Prostate gland (tissue), 2 donors: ENCODE measurements at regions not wholly inside any gene's neighbourhood (a gene's known extent, or its start where the extent isn't known, plus 50 kb on each side); places are given as distances from the start of the nearest gene placed in this dataset.

Source experiments
- DNase-seq: peaks from one replicate; pipeline ENCODE4 v3.0.0-alpha.2; 2019; ENCODE audit warnings: low spot score
- H3K27ac ChIP-seq, 2 donors: fragments of 200-600 bp; sonication (generic); 2 replicates each; pipeline ENCODE4 v1.5.1; 2017 to 2019
- H3K27me3 ChIP-seq: fragments of 200-600 bp; sonication (generic); replicated peaks from 2 replicates; pipeline ENCODE4 v1.5.1; 2019; ENCODE audit not compliant: insufficient read depth
- H3K36me3 ChIP-seq, 2 donors: fragments of 200-600 bp; sonication (generic); 1 replicate in 1 of 2; 2 replicates in 1 of 2; pipeline versions ENCODE4 v1.5.1 to v1.8.1; 2017 to 2019
- H3K4me1 ChIP-seq: fragments of 200-600 bp; sonication (generic); replicated peaks from 2 replicates; pipeline ENCODE4 v1.5.1; 2019
- H3K4me3 ChIP-seq, 2 donors: fragments of 200-600 bp; sonication (generic); 2 replicates each; pipeline ENCODE4 v1.5.1; 2017 to 2019
- H3K9me3 ChIP-seq: fragments of 200-600 bp; sonication (generic); 2 replicates; pipeline ENCODE4 v1.5.1; 2017
- CTCF ChIP-seq, 4 experiments: fragments of 200-600 bp in 2 of 4; fragments of 450-650 bp in 2 of 4; sonication (generic) in 2 of 4; IDR thresholded peaks; 1 replicate in 3 of 4; 2 replicates in 1 of 4; pipeline ENCODE4 v1.5.1; 2016 to 2019; ENCODE audit warnings: antibody characterized with exemption in 4 of 4, mild to moderate bottlenecking in 2 of 4, moderate library complexity in 2 of 4
- POLR2A ChIP-seq: fragments of 450-650 bp; IDR thresholded peaks from one replicate; pipeline ENCODE4 v1.6.1; 2016; ENCODE audit warnings: antibody characterized with exemption, mild to moderate bottlenecking
- POLR2AphosphoS5 ChIP-seq: sonication (generic); formaldehyde crosslinking; IDR thresholded peaks from one replicate; pipeline ENCODE4 v1.6.1; 2017; ENCODE audit warnings: antibody characterized with exemption
- WGBS: methylation state at CpG from one replicate; pipeline ENCODE4 v1.1.5; 2018; 5-methylcytosine and 5-hydroxymethylcytosine counted together
- intact Hi-C: fragments of 100-400 bp; cut with DNase I; formaldehyde crosslinking; loops from one replicate; pipeline ENCODE4 v1.14.2; 2022

DNA sequence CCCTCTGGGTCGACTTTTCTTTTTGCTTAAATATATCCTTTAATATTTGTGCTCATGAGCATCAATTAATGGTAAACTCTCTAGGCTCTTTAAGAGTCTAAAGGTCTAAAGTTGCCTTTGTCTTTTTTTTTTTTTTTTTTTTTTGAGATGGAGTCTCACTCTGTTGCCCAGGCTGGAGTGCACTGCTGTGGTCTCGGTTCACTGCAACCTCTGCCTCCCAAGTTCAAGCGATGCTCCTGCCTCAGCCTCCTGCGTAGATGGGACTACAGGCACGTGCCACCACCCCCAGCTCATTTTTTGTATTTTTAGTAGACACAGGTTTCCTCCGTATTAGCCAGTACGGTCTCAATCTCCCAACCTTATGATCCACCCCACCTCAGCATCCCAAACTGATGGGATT is 122.0 kb upstream of the TMEM170B start:
- Histone ChIP-seq H3K36me3 (no peaks in the 10 kb centered on the region), H3K4me3 (no peak overlapping the region), H3K27ac (no peak overlapping the region), H3K4me1 (no peaks in the 10 kb centered on the region), H3K9me3 (no peaks in the 10 kb centered on the region), H3K27me3 (no peaks in the 10 kb centered on the region)
- no peak for DNase-seq
- TF ChIP-seq POLR2AphosphoS5: no peak
- no peak for TF ChIP-seq POLR2A
- no peak for TF ChIP-seq CTCF (IDR thresholded peaks at IDR 0.05)
- 94% methylated on average over 7 of the region's 7 CpGs for WGBS
- intact Hi-C loops: no loop called here

DNA sequence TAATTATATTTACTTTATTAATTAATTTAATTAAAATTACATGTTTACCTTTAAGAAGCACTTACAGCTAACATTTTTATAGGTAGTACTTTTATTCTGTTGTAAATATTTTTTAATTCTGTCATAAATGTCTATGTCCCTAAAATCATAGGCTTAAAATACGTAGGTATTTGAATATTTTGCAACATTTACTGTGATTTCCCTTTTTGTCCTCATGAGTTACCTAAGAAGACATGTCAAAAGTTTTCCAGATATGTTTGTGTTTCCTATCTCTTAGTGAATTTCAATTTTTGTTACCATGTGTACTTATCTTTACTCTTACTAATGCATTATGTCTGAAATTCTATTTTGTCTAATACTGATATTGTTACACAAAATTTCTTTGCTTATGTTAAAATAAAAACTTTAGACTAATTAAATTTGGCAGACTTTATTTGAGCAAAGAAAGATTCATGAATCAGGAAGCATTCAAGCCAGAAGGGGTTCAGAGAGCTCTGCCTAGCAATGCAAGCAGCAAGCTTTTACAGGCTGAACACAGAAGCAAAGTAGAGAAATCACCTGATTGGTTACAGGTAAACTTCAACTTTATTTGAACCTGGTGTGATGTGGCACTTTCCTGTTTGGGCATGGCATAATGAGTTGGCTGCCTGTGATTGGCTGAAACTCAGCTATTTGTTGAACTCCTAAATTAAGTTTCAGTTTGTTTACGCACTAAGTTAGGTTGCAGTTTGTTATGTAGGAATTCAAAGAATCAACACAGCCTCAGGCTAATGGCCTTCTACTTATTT is 123.2 kb upstream of the TMEM170B start:
- Histone ChIP-seq H3K9me3 (no peaks in the 10 kb centered on the region), H3K27me3 (no peaks in the 10 kb centered on the region), H3K27ac (no peak overlapping the region), H3K36me3 (no peaks in the 10 kb centered on the region), H3K4me1 (no peaks in the 10 kb centered on the region), H3K4me3 (no peak overlapping the region)
- 89% methylated on average over 2 of the region's 2 CpGs for WGBS
- intact Hi-C loops: no loop called here
- peak; percentile 43 for DNase-seq
- TF ChIP-seq POLR2A (peak; percentile 18), POLR2AphosphoS5 (peak; percentile 57), CTCF (IDR thresholded peaks at IDR 0.05) (no peak)

GRCh38 chr6:11413728-11414127 is 123.8 kb upstream of the TMEM170B start:
- no peaks in the 10 kb centered on the region for H3K27me3 ChIP-seq
- DNase-seq: no peak
- H3K9me3 ChIP-seq: no peaks in the 10 kb centered on the region
- no peaks in the 10 kb centered on the region for H3K4me1 ChIP-seq
- no peak for TF ChIP-seq POLR2AphosphoS5
- no peak for TF ChIP-seq POLR2A
- TF ChIP-seq CTCF (IDR thresholded peaks at IDR 0.05): no peak
- no peaks in the 10 kb centered on the region for H3K36me3 ChIP-seq
- 75% methylated on average over 2 of the region's 2 CpGs for WGBS
- intact Hi-C loops: no loop called here
- no peak overlapping the region for H3K27ac ChIP-seq
- no peak overlapping the region for H3K4me3 ChIP-seq

GRCh38 chr6:11413117-11413687 is 124.3 kb upstream of the TMEM170B start:
- intact Hi-C loops: no loop called here
- TF ChIP-seq POLR2A (no peak), CTCF (IDR thresholded peaks at IDR 0.05) (no peak), POLR2AphosphoS5 (no peak)
- H3K4me3 ChIP-seq: no peak overlapping the region
- no peaks in the 10 kb centered on the region for H3K27me3 ChIP-seq
- no peaks in the 10 kb centered on the region for H3K9me3 ChIP-seq
- H3K4me1 ChIP-seq: no peaks in the 10 kb centered on the region
- 94% methylated on average over 6 of the region's 6 CpGs for WGBS
- no peaks in the 10 kb centered on the region for H3K36me3 ChIP-seq
- no peak for DNase-seq
- H3K27ac ChIP-seq: no peak overlapping the region

DNA sequence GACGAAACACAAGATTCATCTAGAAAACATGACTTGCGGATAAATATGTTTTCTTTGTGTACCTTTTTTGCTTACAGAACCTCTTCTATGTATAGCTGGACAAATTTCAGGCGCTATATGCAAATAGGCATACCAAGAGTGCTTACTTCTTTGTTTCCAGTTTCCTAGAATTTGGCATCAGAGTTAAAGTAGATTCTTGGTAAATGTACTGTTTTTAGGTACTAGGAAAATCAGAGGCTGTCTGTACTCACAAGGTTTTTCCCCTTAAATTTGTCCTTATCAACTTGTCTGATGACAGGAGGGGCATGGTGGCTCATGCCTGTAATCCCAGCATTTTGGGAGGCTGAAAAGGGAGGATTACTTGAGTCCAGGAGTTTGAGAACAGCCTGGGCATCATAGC is 124.9 kb upstream of the TMEM170B start:
- H3K4me3 ChIP-seq: no peak overlapping the region
- DNase-seq: no peak
- TF ChIP-seq POLR2AphosphoS5: no peak
- TF ChIP-seq CTCF (IDR thresholded peaks at IDR 0.05): no peak
- TF ChIP-seq POLR2A: no peak
- H3K27ac ChIP-seq: no peak overlapping the region
- no peaks in the 10 kb centered on the region for H3K4me1 ChIP-seq
- H3K9me3 ChIP-seq: no peaks in the 10 kb centered on the region
- intact Hi-C loops: no loop called here
- no peaks in the 10 kb centered on the region for H3K27me3 ChIP-seq
- WGBS: 95% methylated on average over 3 of the region's 3 CpGs
- H3K36me3 ChIP-seq: no peaks in the 10 kb centered on the region
